ENCODE measurements at regions not wholly inside any gene's neighbourhood (a gene's known extent, or its start where the extent isn't known, plus 50 kb on each side); places are given as distances from the start of the nearest gene placed in this dataset.
"Not testable (repeated sequence)": the region's sequence is repeated elsewhere in the genome, so short reads cannot be mapped to it uniquely, and the experiment has no call there.

- no peak for DNase-seq
These were observed 162.4 kb downstream of the DDX1 start for GRCh38 chr2:15753811-15754702.

- no peak for DNase-seq
These were observed 163.0 kb downstream of the DDX1 start for GRCh38 chr2:15754703-15755099.

- DNase-seq = no peak
These were observed 163.9 kb downstream of the DDX1 start for GRCh38 chr2:15755528-15755927.

GRCh38 chr2:15756011-15756550 is 164.4 kb downstream of the DDX1 start:
- DNase-seq = no peak

- DNase-seq = no peak
These were observed 165.5 kb downstream of the DDX1 start for GRCh38 chr2:15756882-15757819.

- DNase-seq = no peak
These were observed 166.3 kb downstream of the DDX1 start for GRCh38 chr2:15757820-15758586.

- DNase-seq = no peak
These were observed 167.2 kb downstream of the DDX1 start for GRCh38 chr2:15758848-15759247.

- DNase-seq = no peak
These were observed 167.7 kb downstream of the DDX1 start for GRCh38 chr2:15759385-15759784.

GRCh38 chr2:15759791-15760190 is 168.1 kb downstream of the DDX1 start:
- DNase-seq = not testable (repeated sequence)

GRCh38 chr2:15760232-15760910 is 168.7 kb downstream of the DDX1 start:
- no peak for DNase-seq

GRCh38 chr2:15761056-15761455 is 169.4 kb downstream of the DDX1 start:
- no peak for DNase-seq

- DNase-seq = no peak
These were observed 170.2 kb downstream of the DDX1 start for GRCh38 chr2:15761910-15762309.

GRCh38 chr2:15762449-15762848 is 170.8 kb downstream of the DDX1 start:
- DNase-seq = no peak

- no peak for DNase-seq
These were observed 171.6 kb downstream of the DDX1 start for GRCh38 chr2:15763106-15763821.

- no peak for DNase-seq
These were observed 172.4 kb downstream of the DDX1 start for GRCh38 chr2:15763822-15764682.

GRCh38 chr2:15764683-15765011 is 173.0 kb downstream of the DDX1 start:
- no peak for DNase-seq

- no peak for DNase-seq
These were observed 173.5 kb downstream of the DDX1 start for GRCh38 chr2:15765211-15765610.

- no peak for DNase-seq
These were observed 174.1 kb downstream of the DDX1 start for GRCh38 chr2:15765686-15766302.

GRCh38 chr2:15766303-15766861 is 174.0 kb upstream of the MYCN start:
- DNase-seq = no peak
